WI38 (cell line): ENCODE measurements at regions not wholly inside any gene's neighbourhood (a gene's known extent, or its start where the extent isn't known, plus 50 kb on each side); places are given as distances from the start of the nearest gene placed in this dataset.

Source experiments
- H3K4me3 ChIP-seq: 2 replicates; pipeline ENCODE4 v1.5.1; 2011; ENCODE audit warnings: low read depth, mild to moderate bottlenecking, control low read depth, low read length
- TF ChIP-seq, protein P1 (sequence below): IDR thresholded peaks from 2 replicates; pipeline ENCODE4 v1.5.1; 2012; ENCODE audit warnings: low read depth, mild to moderate bottlenecking, control low read depth, low read length

DNA sequence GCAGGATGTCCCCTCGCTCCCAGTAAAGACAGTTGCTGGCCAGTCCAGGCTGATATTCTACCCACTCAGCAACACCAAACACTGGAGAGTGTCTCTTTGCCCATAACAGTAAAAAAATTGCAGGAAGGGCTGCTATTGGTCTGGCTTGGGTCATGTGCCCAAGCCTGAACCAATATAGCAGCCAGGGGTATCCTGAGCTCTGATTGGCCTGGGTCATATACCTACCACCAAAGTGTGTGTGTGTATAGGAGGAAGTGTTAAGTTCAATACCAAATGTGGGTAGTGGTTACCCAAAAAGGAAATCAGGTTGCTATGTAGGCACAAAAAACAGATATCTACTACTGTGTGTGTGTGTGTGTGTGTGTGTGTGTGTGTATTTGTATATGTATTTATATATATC, 373.2 kb downstream of the BCOR start:
- TF ChIP-seq, protein P1, sequence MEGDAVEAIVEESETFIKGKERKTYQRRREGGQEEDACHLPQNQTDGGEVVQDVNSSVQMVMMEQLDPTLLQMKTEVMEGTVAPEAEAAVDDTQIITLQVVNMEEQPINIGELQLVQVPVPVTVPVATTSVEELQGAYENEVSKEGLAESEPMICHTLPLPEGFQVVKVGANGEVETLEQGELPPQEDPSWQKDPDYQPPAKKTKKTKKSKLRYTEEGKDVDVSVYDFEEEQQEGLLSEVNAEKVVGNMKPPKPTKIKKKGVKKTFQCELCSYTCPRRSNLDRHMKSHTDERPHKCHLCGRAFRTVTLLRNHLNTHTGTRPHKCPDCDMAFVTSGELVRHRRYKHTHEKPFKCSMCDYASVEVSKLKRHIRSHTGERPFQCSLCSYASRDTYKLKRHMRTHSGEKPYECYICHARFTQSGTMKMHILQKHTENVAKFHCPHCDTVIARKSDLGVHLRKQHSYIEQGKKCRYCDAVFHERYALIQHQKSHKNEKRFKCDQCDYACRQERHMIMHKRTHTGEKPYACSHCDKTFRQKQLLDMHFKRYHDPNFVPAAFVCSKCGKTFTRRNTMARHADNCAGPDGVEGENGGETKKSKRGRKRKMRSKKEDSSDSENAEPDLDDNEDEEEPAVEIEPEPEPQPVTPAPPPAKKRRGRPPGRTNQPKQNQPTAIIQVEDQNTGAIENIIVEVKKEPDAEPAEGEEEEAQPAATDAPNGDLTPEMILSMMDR: no peak
- H3K4me3 ChIP-seq: no peak overlapping the region

DNA sequence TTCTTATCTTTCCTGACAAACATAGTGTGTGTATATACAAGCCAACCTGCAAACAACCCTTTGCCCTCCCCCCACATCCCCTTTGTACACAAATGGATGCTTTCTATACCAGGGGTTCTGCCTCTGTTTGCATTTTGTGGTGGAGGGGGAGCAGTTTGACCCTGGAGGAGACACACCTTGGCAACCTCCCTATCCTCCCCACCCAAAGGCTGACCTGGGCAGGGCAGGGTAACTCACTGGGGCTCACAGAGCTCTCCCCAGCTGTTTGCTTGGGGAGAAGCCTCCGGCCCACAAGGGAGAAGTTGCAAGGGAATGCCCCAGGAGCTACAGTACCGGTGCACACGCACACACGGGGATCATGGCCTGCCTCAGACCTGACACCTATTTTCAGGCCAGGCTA, 372.6 kb downstream of the BCOR start:
- H3K4me3 ChIP-seq: no peak overlapping the region
- TF ChIP-seq, protein P1: no peak

DNA sequence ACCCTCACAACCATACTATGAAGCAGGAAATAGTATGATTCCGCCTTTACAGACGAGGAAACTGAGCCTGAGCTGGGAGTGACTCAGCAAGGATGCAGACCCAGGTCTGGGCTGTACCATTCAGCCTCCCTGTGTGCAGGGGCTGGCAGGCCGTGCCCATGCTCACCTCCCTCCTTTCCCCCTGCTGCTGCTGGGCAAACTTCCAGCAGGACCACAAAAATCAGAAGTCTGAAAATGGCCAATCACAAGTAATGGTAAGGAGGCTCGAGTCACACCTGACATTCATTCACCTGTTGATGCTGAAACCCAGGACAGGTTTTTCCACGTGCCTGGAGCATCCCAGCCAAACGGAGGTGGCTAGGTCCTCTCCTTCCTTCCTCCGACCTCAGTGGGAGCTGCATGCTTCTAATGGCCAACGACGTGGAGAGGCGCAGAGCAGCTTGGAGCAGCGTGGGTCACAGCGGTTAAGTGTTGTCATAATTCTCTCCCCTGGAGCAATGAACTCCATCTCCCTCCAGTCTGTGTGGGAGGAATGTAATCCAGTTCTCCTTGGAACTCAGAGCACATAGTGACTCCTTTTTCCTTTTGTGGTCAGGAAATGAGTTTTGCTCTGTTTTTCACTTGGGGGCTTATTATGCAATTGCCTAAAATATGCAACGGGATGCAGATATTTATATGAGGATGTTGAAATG, 371.7 kb downstream of the BCOR start:
- TF ChIP-seq, protein P1: no peak
- H3K4me3 ChIP-seq: no peak overlapping the region

DNA sequence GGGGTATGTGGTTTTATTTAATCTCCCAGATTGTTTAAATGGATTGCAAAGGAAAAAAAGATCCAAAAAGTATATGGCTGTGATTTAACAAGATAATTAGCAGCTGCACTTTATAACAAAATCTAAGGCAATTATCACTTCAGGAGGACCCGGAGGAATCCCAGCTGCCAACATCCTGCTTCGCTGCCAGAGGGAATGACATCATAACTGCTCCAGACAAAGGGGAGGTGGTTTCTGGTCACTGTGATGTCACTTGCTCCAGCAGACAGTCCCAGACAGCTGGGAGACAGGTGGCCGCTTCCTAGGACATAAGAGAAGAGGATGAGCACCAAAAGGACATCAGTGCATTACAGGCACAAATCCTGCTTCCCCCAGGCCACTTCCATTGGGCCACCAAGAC, 371.0 kb downstream of the BCOR start:
- TF ChIP-seq, protein P1: no peak
- no peak overlapping the region for H3K4me3 ChIP-seq

DNA sequence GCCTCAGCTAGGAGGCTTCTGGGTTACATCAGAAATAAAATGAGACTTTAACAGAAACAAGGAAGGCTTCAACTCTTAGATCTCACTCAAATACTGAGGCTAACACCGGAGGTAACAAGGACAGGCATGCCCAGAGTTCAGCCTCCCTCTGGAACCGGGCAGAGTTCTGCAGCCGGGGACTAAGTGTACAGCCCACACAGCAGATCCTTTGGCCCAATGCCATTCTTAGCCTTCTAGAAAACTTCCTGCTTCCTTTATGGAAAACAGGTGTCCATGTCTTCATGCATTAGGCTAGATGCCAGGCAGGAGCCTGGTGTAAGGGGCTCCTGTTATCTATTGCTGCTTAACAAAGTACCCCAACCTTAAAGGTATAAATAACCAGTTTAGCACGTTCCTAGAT, 369.7 kb downstream of the BCOR start:
- TF ChIP-seq, protein P1: no peak
- H3K4me3 ChIP-seq: no peak overlapping the region

DNA sequence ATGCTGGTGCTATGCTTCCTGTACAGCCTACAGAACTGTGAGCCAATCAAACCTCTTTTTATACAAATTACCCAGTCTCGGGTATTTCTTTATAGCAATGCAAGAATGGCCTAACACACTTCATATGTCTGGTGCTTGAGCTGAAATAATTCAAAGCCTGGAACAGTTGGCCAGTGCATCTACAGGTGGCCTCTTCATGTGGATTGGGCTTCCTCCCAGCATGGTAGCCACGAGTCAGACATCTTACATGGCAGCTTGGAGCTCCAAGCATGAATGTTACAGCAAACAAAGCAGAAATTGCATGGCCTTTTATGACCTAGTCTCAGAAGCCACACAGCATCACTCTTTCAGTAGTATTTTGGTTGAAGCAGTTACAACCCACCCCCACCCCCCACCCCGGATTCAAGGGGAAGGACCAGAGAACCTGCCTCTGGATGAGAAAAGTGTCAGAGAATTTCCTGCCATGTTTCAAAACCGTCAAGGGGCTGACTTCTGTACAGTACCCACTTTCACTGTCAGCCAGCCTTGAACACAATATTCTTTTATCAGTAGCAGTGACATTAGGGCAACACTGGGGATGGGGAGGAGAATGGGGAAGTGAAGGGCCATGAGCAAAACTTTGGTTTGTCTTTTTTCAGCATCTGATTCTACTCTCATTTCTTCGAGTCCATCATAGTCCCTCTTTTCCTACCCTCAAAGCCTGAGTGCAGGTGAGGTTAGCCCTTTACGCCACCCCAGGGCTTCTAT, 368.7 kb downstream of the BCOR start:
- TF ChIP-seq, protein P1: no peak
- no peak overlapping the region for H3K4me3 ChIP-seq

DNA sequence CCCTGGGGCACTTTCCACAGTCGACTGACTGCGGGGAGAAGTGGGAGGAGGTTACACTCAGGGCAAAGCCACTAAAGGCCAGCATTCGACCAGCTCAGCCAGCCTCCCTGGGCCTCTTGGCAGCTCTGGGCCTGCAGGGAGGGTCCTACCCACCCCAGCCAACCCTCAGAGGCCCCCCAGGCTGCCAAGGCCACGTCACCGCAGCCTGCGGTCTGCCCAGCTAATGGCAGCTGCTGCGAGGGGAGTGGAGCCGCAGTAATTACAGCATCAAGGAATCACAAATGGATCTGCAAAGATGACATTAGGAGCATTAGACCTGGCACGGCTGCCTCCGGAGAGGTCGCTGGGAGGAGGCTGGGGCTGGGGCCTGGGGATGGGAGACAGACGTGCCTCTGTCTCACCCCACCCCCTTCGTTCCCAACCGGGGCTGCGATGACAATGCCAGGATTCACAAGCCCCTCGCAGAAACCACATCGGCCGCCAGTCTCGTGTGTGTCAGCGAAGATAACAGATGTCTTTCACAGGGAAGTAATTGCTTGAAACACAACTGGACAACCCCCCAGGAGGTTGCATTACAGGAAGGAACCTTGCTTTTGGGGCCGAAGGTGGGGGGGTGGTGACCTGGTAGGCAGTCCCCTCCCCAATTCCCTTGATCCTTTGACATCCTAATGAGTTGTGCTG, 367.6 kb downstream of the BCOR start:
- no peak overlapping the region for H3K4me3 ChIP-seq
- TF ChIP-seq, protein P1: no peak
